ENCODE measurements at regions not wholly inside any gene's neighbourhood (a gene's known extent, or its start where the extent isn't known, plus 50 kb on each side); places are given as distances from the start of the nearest gene placed in this dataset.

GRCh38 chr15:35309886-35310285, 224.8 kb upstream of the NANOGP8 start:
- Histone ChIP-seq H4K20me1 (replicated peaks; ENCODE audit: control insufficient read depth, insufficient read depth, low read length) (no peaks in the 10 kb centered on the region), H3K4me3 (no peak overlapping the region), H3K27me3 (ENCODE audit: control insufficient read depth in 2 of 2, insufficient read depth in 2 of 2, low read length in 2 of 2) (no peaks in the 10 kb centered on the region), H3K9ac (ENCODE audit: insufficient read depth in 1 of 2, low read depth in 2 of 2, low read length in 2 of 2) (no peak overlapping the region), H3K79me2 (ENCODE audit: control insufficient read depth, insufficient read depth, low read length) (no peaks in the 10 kb centered on the region), H3K4me2 (ENCODE audit: insufficient read depth, low read length) (no peak overlapping the region), H3K4me1 (replicated peaks in 1 of 2; ENCODE audit: control insufficient read depth in 2 of 2, insufficient read depth in 2 of 2, low read length in 2 of 2) (peaks cover 0 to 25% of the 10 kb centered on the region in 2 experiments; a peak in 3 of 5 replicates), H3K9me3 (replicated peaks; ENCODE audit: control insufficient read depth, insufficient read depth, low read depth, low read length) (no peaks in the 10 kb centered on the region), H2AFZ (ENCODE audit: low read depth, low read length) (no peak overlapping the region), H3K27ac (ENCODE audit: extremely low read depth, low read depth, low read length) (no peak overlapping the region), H3K9me1 (ENCODE audit: control insufficient read depth, insufficient read depth, low read length) (no peaks in the 10 kb centered on the region), H3K36me3 (ENCODE audit: control insufficient read depth, insufficient read depth, low read length) (no peaks in the 10 kb centered on the region)
- no TSS peak for BruUV-seq (replicated peaks)
- FAIRE-seq (no peak), ATAC-seq (no peak), DNase-seq (ENCODE audit: extremely low read depth in 1 of 4, low spot score in 3 of 4) (no peak)
- ChIA-PET POLR2A (no interaction called here), CTCF (ENCODE audit: low intra/inter-chr PET ratio) (no interaction called here)
- WGBS (ENCODE audit: insufficient coverage, low coverage, missing lambda C conversion rate) = 37% methylated on average over 3 of the region's 3 CpGs
- TF ChIP-seq ZSCAN32 (CRISPR knock-in tag; IDR thresholded peaks at IDR 0.05) (no peak), NFIX (CRISPR knock-in tag; IDR thresholded peaks at IDR 0.05; ENCODE audit: low read depth) (no peak), DDX20 (tag; IDR thresholded peaks at IDR 0.05; ENCODE audit: low read depth) (no peak), CBFB (CRISPR knock-in tag; IDR thresholded peaks at IDR 0.05) (no peak), ZNF165 (CRISPR knock-in tag; IDR thresholded peaks at IDR 0.05; ENCODE audit: borderline replicate concordance) (no peak), HOMEZ (CRISPR knock-in tag; IDR thresholded peaks at IDR 0.05) (no peak), RBBP5 (IDR thresholded peaks at IDR 0.05; ENCODE audit: borderline replicate concordance, insufficient read depth, low read length, poor library complexity, severe bottlenecking) (no peak), POLR2A (conservative IDR thresholded peaks at IDR 0.05) (no peak), TSHZ1 (CRISPR knock-in tag; IDR thresholded peaks at IDR 0.05) (no peak), MTA1 (IDR thresholded peaks at IDR 0.05; ENCODE audit: borderline replicate concordance) (no peak)
- intact Hi-C loops (cut with micrococcal nuclease) (no loop called here), in situ Hi-C loops (cut with MboI) (no loop called here)
